ENCODE measurements at regions not wholly inside any gene's neighbourhood (a gene's known extent, or its start where the extent isn't known, plus 50 kb on each side); places are given as distances from the start of the nearest gene placed in this dataset.

DNA sequence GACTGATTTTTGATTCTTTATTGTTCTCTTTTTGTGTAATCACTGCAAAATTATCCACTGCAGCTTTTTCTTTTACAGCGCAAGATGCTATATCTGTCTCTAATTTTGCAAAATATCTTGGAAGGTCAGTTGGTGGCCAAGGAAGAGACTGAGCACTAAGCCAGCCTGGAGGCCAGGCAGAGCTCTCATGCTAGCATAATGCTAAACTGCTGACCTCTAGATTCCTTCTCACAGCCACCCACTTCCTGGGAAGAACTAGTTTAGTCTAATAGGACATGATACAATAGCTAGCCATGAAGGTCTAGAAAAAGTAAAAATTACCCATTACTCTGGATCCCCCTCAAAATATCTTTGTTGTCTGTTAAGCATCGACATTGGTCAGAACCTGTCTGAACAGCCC lies 227.2 kb upstream of the ARHGAP20 start:
- intact Hi-C loops (cut with DNase I) = no loop called here
- Histone ChIP-seq H3K36me3 (no peaks in the 10 kb centered on the region), H3K4me3 (no peak overlapping the region), H3K9me3 (no peaks in the 10 kb centered on the region), H3K4me1 (no peaks in the 10 kb centered on the region), H3K27me3 (no peaks in the 10 kb centered on the region), H3K27ac (no peak overlapping the region)
- no peak for DNase-seq
- no peak for TF ChIP-seq POLR2A (IDR thresholded peaks at IDR 0.05)
- TF ChIP-seq, protein P1, sequence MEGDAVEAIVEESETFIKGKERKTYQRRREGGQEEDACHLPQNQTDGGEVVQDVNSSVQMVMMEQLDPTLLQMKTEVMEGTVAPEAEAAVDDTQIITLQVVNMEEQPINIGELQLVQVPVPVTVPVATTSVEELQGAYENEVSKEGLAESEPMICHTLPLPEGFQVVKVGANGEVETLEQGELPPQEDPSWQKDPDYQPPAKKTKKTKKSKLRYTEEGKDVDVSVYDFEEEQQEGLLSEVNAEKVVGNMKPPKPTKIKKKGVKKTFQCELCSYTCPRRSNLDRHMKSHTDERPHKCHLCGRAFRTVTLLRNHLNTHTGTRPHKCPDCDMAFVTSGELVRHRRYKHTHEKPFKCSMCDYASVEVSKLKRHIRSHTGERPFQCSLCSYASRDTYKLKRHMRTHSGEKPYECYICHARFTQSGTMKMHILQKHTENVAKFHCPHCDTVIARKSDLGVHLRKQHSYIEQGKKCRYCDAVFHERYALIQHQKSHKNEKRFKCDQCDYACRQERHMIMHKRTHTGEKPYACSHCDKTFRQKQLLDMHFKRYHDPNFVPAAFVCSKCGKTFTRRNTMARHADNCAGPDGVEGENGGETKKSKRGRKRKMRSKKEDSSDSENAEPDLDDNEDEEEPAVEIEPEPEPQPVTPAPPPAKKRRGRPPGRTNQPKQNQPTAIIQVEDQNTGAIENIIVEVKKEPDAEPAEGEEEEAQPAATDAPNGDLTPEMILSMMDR (IDR thresholded peaks at IDR 0.05) = no peak
- WGBS, 2 donors = 87 to 92% methylated on average over 2 of the region's 2 CpGs

DNA sequence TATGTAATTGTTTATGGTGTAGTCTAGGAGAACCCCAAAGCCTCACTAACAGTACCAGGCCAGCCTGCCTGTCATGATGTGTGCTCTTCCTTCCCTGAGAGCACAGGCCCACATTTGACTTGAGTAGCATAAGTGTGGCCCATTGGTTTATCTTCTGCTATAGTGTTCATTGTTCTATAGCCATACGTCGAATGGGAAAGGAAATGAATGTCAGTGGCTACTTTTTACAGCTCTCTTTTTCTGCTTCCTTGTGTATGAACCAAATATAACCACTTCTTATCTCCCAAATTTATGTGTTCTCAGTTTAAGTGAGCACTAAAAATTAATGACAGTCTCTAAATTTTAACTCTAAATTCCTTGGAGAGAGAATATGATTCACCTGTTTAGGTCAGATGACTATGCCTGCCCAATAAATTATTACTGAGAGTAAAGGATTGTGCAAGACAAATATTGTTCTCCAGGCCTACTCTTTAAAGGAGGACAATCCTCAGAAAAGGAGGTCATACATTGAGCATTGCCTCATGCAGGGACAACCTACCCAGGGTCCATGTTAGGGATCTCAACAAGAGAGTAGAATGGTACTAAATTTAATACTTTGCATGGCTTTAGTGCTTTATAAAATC lies 222.9 kb upstream of the ARHGAP20 start:
- no peaks in the 10 kb centered on the region for H3K9me3 ChIP-seq
- TF ChIP-seq, protein P1 (IDR thresholded peaks at IDR 0.05) = no peak
- no peak for TF ChIP-seq POLR2A (IDR thresholded peaks at IDR 0.05)
- no peak overlapping the region for H3K4me3 ChIP-seq
- DNase-seq = no peak
- no peaks in the 10 kb centered on the region for H3K4me1 ChIP-seq
- no peaks in the 10 kb centered on the region for H3K36me3 ChIP-seq
- WGBS, 2 donors = 88 to 95% methylated on average over 2 of the region's 2 CpGs
- no peak overlapping the region for H3K27ac ChIP-seq
- H3K27me3 ChIP-seq = no peaks in the 10 kb centered on the region
- intact Hi-C loops (cut with DNase I) = no loop called here

DNA sequence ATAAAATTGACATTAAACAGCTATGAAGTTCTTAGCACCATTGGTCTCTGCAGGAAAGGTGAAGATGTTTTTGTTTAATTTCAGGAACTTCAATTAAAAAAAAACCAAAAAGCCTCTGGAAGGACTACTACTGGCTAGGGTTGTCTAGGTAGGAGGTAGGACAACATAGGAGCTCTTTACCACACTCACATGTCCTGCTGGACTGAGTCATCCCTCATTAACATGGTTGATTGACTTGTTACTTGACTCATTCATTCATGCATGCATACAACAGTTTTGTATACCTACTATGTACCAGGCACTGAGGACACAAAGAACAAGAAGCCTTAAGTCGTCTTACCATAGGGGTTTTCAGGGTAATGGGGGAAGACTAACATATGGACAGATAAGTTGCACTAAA lies 216.9 kb upstream of the ARHGAP20 start:
- intact Hi-C loops (cut with DNase I) = no loop called here
- DNase-seq = no peak
- TF ChIP-seq, protein P1 (IDR thresholded peaks at IDR 0.05) = no peak
- TF ChIP-seq POLR2A (IDR thresholded peaks at IDR 0.05) = no peak
- 40 to 50% methylated on average over 1 of the region's 1 CpG for WGBS, 2 donors
- Histone ChIP-seq H3K27ac (no peak overlapping the region), H3K4me3 (no peak overlapping the region), H3K4me1 (peaks cover 0 to 5% (median 0%) of the 10 kb centered on the region in 3 donors), H3K9me3 (no peaks in the 10 kb centered on the region), H3K27me3 (no peaks in the 10 kb centered on the region), H3K36me3 (no peaks in the 10 kb centered on the region)

DNA sequence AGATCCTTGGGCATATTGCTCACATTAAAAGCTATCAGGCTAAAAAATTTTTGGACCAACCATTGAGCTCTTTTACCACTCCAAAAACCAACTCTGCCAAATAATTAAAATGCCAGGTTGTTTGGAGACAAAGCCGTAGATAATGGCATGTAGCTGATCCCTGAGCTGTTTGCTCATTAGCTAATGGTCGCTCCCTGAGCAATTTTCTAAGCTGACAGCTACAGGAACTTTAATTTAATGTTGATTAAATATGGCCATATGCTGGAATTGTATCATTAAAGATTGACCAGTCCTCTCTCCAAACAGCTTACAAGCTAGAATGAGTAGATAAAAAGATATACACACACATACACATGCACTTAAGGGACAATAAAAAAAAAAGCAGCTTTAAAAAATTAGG lies 216.2 kb upstream of the ARHGAP20 start:
- intact Hi-C loops (cut with DNase I) = no loop called here
- Histone ChIP-seq H3K4me3 (no peak overlapping the region), H3K27me3 (no peaks in the 10 kb centered on the region), H3K4me1 (peaks cover 0 to 5% (median 0%) of the 10 kb centered on the region in 3 donors), H3K27ac (no peak overlapping the region), H3K9me3 (no peaks in the 10 kb centered on the region), H3K36me3 (no peaks in the 10 kb centered on the region)
- DNase-seq = no peak
- WGBS, 2 donors = 81 to 83% methylated on average over 2 of the region's 2 CpGs
- TF ChIP-seq, protein P1 (IDR thresholded peaks at IDR 0.05) = no peak
- TF ChIP-seq POLR2A (IDR thresholded peaks at IDR 0.05) = no peak

DNA sequence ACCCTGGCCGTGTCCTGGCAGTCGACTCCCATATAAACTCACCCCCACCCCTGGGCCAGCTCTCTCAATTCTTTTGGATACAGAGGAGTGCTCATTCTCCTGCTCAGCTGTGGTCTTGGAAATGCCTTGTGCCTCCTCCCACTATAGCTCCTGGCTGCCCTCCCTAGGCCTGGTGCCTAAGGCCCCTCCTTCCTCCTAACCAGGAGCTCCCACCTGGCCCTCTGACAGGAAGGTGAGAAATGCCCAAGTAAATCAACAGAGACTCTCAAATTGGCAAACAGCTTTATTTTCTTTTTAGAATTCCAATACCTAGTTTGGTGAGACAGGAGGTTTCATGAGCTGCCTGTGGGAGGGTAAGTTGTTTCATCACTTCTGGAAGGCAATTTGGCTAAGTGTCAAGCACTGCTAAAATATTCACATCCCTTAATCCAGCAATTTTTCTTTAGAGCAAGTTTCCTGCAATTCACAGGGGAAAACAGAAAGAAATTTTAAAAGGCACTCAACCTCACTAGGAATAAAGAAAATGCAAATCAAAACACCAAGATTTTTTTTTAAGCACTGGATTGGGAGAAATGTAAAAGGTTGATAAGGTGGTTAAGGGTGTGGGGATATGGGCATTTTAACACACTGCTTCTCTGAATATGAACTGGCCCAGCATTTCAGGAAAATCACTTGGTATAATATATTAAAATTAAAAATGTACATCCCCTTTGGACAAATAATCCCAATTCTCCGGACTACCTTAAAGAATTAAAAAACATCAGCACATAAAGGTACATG lies 209.7 kb upstream of the ARHGAP20 start:
- Histone ChIP-seq H3K27ac (peak overlapping the region; percentile 36 to 79 (median 71)), H3K4me1 (peaks cover 0 to 36% (median 16%) of the 10 kb centered on the region in 3 donors), H3K9me3 (no peaks in the 10 kb centered on the region), H3K36me3 (no peaks in the 10 kb centered on the region), H3K27me3 (no peaks in the 10 kb centered on the region), H3K4me3 (no peak overlapping the region)
- 25 to 29% methylated on average over 3 of the region's 3 CpGs for WGBS, 2 donors
- DNase-seq = no peak
- TF ChIP-seq POLR2A (IDR thresholded peaks at IDR 0.05) = no peak
- TF ChIP-seq, protein P1 (IDR thresholded peaks at IDR 0.05) = no peak
- intact Hi-C loops (cut with DNase I) = no loop called here
